Panc1 (cell line): ENCODE measurements at regions not wholly inside any gene's neighbourhood (a gene's known extent, or its start where the extent isn't known, plus 50 kb on each side); places are given as distances from the start of the nearest gene placed in this dataset.

Source experiments
- POLR2AphosphoS5 ChIP-seq: IDR thresholded peaks from 2 replicates; pipeline ENCODE4 v1.6.1; 2012; ENCODE audit warnings: mild to moderate bottlenecking, low read depth, low read length, moderate library complexity
- TF ChIP-seq, protein P1 (sequence below): fragments of 450-650 bp; IDR thresholded peaks from 2 replicates; pipeline ENCODE4 v1.5.1; 2017; ENCODE audit warnings: mild to moderate bottlenecking

DNA sequence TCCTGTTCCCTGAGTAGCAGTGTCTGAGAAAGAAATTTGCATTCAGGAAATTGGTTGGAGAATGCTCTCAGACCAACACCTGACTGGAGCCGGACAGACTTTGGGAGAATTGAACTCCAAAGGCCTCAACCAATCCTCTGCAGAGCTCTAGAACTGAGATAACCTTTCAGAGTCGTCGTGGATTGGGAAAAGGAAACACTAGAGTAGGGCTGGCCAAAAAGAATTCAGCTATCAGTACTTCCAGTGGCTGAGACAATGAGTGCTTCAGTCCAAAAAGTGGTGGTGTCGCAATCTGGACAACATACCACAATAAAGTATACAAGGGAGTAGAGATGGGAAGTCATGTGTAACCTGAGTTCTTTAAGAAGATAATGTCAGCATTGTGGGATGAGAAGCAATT, 377.1 kb downstream of the SLC16A7 start:
- TF ChIP-seq, protein P1, sequence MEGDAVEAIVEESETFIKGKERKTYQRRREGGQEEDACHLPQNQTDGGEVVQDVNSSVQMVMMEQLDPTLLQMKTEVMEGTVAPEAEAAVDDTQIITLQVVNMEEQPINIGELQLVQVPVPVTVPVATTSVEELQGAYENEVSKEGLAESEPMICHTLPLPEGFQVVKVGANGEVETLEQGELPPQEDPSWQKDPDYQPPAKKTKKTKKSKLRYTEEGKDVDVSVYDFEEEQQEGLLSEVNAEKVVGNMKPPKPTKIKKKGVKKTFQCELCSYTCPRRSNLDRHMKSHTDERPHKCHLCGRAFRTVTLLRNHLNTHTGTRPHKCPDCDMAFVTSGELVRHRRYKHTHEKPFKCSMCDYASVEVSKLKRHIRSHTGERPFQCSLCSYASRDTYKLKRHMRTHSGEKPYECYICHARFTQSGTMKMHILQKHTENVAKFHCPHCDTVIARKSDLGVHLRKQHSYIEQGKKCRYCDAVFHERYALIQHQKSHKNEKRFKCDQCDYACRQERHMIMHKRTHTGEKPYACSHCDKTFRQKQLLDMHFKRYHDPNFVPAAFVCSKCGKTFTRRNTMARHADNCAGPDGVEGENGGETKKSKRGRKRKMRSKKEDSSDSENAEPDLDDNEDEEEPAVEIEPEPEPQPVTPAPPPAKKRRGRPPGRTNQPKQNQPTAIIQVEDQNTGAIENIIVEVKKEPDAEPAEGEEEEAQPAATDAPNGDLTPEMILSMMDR, result no peak
- TF ChIP-seq POLR2AphosphoS5, result no peak
